Epidermal melanocyte (primary cell): ENCODE measurements at regions not wholly inside any gene's neighbourhood (a gene's known extent, or its start where the extent isn't known, plus 50 kb on each side); places are given as distances from the start of the nearest gene placed in this dataset.
"Not testable (repeated sequence)": the region's sequence is repeated elsewhere in the genome, so short reads cannot be mapped to it uniquely, and the experiment has no call there.

Experiments used
- DNase-seq: peaks from one replicate; pipeline ENCODE4 v3.0.0; 2011; ENCODE audit warnings: low spot score; ENCODE audit not compliant: insufficient read length

DNA sequence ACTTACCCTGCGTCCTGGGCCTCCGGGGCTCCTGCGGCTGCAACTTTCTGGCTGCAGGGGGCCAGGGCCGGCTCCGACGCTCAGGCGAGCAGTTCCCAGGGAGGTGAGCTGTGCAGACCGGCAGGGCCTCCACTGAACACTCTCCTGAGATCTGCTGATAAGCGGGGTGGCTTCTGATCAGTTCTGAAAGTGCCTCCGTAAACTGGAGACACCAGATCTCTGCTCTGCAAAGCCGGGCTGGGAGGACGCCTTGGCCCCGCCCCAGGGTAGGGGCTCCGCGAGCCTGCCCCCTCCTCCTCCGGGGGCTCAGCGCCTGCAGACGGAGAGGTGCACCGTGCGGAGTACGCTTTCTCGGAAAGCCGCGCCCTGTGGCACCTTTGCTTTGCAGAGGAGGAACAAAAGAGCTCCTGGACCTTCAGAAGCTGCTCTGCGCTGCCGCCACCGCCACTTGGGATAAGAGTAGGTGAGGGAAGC, 141.3 kb upstream of the VKORC1L1 start:
- DNase-seq: no peak

DNA sequence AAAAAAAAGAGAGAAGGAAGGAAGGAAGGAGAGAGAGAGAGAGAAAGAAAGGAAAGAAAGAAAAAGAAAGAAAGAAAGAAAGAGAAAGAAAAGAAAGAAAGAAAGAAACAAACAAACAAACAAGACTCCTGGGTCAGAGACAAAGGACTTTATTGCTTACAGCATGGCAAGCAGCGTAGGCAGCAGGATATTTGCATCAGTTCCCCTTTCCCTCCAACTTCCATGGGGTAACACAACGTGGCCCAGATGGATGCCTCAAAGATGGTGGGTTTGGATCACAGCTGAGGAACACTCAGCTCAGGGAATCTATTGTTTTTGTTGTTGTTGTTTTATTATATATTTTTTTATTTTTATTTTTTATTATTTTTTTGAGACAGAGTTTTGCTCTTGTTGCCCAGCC, 128.5 kb upstream of the VKORC1L1 start:
- DNase-seq: no peak

- DNase-seq: no peak
Observed at GRCh38 chr7:65746398-65746669, 126.5 kb upstream of the VKORC1L1 start.

- no peak for DNase-seq
Observed at GRCh38 chr7:65749039-65749438, 123.8 kb upstream of the VKORC1L1 start.

DNA sequence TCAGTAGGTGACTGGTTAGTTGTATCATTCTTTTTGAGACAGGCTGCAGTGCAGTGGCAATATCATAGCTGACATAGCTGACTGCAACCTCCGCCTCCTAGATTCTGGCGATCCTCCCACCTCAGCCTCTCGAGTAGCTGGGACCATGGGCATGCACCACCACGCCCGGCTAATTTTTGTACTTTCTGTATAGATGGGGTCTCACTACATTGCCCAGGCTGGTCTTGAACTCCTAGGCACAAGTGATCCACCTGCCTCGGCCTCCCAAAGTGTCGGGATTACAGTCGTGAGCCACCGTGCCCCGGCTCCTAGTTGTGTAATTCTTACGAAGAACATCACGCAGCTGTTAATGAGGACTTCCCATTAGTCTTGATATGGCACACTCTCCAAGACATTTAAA, 123.4 kb upstream of the VKORC1L1 start:
- DNase-seq: no peak

GRCh38 chr7:65750511-65751344, 122.1 kb upstream of the VKORC1L1 start:
- peak; percentile 82 for DNase-seq

DNA sequence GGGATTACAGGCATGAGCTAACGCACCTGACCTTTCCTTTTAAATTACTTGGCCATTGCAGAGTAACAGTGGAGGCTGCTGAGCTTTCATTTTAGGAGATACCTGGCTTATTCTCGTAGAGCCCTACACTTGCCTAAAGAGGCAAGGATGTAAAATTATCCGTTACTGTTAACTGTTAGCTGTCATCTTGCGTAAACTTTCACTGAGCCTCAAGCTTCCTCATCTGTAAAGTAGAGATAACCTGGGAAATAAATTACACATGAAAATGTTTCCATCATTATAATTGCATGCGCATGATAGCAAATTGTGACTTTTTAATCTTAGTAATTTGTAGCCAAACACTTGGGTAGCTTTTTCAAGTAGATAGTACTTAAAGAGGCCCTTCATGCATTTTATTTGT, 118.8 kb upstream of the VKORC1L1 start:
- not testable (repeated sequence) for DNase-seq

- not testable (repeated sequence) for DNase-seq
Observed at GRCh38 chr7:65758991-65759390, 113.9 kb upstream of the VKORC1L1 start.

DNA sequence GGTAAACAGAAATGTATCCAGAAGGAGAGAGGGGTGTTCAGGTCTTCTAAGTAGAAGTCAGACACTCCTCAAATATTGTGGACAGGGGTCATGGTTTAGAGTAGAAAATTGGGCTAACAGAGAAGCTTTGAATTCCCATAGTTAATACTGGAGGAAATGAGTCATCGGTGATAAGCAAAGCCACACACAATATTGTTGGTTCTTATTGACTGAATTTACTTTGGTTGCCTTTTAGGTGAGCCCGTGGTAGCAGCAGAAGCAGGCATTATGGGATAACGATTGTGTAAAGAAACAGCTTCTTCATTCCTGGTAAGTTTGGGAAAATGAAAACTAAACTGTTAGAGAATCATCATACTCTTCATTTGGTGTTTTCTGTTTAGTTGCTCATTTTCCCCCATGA, 110.2 kb upstream of the VKORC1L1 start:
- not testable (repeated sequence) for DNase-seq

- DNase-seq: not testable (repeated sequence)
Observed at GRCh38 chr7:65763114-65763513, 109.8 kb upstream of the VKORC1L1 start.

GRCh38 chr7:65770473-65771225, 102.2 kb upstream of the VKORC1L1 start:
- peak; percentile 77 for DNase-seq

GRCh38 chr7:65771226-65771569, 101.7 kb upstream of the VKORC1L1 start:
- not testable (repeated sequence) for DNase-seq

- DNase-seq: not testable (repeated sequence)
Observed at GRCh38 chr7:65776677-65777076, 96.2 kb upstream of the VKORC1L1 start.

DNA sequence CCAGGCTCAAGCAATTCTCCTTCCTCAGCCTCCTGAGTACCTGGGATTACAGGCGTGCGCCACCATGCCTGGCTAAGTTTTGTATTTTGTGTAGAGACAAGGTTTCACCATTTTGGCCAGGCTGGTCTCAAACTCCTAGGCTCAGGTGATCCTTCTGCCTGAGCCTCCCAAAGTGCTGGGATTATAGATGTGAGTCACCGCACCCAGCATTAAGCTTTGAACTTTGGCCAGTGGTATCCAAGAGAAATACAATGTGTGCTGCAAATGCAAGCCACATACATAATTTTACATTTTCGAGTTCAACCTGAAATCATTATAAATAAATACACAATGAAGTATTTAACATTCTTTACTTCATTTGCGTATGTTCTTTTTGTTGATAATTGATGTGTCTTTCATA, 82.9 kb upstream of the VKORC1L1 start:
- DNase-seq: not testable (repeated sequence)

DNA sequence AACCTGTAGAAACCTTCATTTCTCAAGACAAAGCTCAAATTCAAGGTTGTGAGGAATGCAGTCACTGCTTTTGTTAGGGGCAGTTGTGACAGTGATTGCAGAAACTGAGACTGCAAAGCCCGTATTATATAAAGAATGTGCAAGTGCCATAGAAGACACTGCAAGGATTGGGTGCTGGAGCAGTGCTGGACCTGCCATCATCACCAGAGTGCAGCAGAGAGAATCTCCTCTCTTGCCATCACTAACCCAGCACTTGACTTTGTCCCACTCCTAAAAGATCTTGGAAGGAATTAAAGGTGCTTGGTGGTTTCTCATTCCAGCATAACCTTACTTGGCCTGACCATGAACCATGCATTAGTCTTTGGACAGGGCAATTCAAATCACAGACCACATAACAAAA, 81.1 kb upstream of the VKORC1L1 start:
- DNase-seq: not testable (repeated sequence)

DNA sequence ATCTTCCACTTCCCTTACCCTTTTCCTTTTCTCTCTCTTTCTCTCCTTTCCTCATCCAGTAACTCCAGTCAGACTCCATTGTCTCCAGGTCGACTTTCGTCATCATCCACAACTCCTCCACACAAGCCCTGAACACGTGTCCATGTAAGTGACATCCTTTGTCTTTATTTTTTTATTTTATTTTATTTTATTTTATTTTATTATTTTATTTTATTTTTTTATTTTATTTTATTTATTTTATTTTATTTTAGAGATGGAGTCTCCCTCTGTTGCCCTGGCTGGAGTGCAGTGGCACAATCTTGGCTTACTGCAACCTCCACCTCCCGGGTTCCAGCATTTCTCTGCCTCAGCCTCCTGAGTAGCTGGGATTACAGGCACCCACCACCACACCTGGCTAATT, 80.1 kb upstream of the VKORC1L1 start:
- not testable (repeated sequence) for DNase-seq

DNA sequence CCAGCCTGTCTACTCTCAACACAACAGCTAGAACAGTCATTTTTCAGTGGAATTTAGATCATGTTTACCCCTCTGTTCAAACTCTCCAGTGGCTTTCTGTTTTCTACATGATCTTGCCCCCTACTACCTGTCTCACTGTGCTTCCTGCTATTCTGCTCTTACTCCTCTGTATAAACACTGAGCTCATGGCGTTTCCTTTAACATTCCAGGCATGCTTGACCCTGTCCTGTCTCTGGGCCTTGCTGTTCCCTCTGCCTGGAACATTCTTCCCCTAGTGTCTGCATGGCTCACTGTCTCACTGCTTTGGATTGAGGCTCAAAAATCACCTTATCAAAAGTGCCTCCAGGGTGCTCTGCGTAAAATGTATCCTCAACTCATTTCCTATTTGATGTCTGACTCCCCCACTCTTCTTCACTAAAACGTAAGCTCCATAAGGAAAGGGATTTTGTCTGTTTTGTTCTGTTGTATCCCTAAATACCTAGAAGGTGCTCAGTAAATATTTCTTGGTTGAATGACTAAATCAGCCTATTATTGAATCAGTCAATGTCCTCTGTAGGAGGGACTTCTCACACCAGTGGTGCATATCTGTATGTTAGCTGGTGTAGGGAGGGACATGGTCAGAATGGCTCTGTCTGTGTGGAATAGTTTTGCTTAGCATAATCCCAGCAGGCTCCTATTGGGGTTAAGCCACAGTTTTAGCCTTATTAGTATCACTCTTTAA, 78.0 kb upstream of the VKORC1L1 start:
- DNase-seq: not testable (repeated sequence)

- DNase-seq: not testable (repeated sequence)
Observed at GRCh38 chr7:65795392-65795716, 77.5 kb upstream of the VKORC1L1 start.

GRCh38 chr7:65796205-65796604, 76.7 kb upstream of the VKORC1L1 start:
- DNase-seq: no peak

- not testable (repeated sequence) for DNase-seq
Observed at GRCh38 chr7:65797086-65797485, 75.8 kb upstream of the VKORC1L1 start.

GRCh38 chr7:65797566-65797965, 75.3 kb upstream of the VKORC1L1 start:
- DNase-seq: not testable (repeated sequence)
